ENCODE measurements at regions not wholly inside any gene's neighbourhood (a gene's known extent, or its start where the extent isn't known, plus 50 kb on each side); places are given as distances from the start of the nearest gene placed in this dataset.
"Not testable (repeated sequence)": the region's sequence is repeated elsewhere in the genome, so short reads cannot be mapped to it uniquely, and the experiment has no call there.

- no peak for DNase-seq
These were observed 1739.0 kb upstream of the C9orf72 start for GRCh38 chr9:29312327-29312726.

DNA sequence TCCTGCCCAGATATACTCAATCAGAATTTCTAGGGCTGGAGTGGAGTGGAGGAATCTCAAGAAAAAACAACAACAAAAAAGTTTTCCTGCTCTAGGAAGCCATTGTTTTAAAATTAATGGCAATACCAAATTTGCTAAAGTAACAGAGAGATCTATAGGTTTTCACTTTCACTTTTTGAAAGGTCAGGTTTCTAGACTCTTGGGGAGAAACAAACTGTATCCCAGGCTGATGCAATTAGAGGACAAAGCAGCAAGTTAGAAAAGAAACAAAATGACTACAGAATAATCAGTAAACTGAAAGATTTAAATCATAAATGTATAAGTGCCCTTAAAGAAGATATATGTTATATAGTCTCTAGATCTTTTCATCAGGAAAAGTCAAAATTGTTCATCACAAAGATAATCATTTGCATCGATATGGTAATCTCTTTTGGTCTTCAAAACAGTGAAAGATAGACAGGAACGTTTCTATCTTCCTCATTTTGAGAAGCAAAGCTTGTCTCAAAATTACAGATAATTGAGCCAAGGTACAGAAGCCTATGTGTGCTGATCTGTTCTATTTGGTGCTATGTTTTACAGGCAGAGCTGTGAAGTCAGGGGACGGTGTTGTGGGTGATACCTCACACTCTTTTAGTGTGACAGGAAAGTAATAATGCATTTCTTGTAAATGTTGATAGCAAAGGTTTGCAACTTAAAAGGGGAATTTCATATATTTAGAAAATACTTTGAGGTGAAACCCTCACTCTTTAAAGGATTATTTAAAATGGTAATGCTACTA is 1746.6 kb upstream of the C9orf72 start:
- DNase-seq: no peak

GRCh38 chr9:29322240-29322639 is 1749.0 kb upstream of the C9orf72 start:
- no peak for DNase-seq

- DNase-seq: no peak
These were observed 1752.6 kb upstream of the C9orf72 start for GRCh38 chr9:29325894-29326293.

GRCh38 chr9:29332789-29333188 is 1759.5 kb upstream of the C9orf72 start:
- DNase-seq: no peak

- no peak for DNase-seq
These were observed 1763.0 kb upstream of the C9orf72 start for GRCh38 chr9:29336281-29336680.

DNA sequence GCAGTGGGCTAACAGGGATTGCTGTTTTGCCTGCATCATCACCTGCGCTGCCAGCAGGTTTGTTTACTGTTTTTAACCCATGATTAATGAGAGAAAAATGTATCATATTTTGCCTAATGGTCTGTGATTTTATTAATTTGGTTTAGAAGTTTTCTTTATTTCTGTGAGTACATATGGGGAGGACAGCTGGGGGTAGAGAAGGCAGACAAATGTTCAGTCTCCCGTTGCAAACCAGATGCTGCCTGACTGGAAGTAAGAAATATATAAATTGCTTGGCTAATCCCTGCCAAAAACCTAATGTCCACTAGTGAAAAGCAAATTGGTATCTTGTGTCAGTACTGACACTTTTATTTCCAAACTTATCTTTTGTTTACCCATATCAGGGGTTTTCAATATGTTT is 1766.1 kb upstream of the C9orf72 start:
- DNase-seq: peak; percentile 19 to 70

GRCh38 chr9:29348999-29349398 is 1775.7 kb upstream of the C9orf72 start:
- no peak for DNase-seq

DNA sequence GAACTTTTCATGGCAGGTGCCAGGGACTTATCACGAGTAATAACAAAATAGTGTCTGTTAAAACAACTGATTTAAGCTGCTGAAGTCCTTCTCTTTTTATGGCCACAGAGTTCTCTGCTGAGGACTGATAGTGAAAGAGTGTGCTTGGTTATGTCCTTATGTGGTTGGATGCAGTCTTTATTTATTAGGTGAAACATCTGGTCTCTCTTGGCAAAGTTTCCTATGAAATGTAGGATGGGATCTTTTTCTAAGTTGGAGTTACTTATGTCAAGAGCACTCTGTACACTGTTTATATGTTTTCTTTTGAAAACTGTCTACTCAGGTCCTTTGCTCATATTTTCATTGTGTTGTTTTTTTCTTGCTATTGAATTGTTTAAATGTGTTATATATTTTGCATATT is 1816.1 kb upstream of the C9orf72 start:
- peak in 1 of 2 experiments; percentile 25 for DNase-seq

DNA sequence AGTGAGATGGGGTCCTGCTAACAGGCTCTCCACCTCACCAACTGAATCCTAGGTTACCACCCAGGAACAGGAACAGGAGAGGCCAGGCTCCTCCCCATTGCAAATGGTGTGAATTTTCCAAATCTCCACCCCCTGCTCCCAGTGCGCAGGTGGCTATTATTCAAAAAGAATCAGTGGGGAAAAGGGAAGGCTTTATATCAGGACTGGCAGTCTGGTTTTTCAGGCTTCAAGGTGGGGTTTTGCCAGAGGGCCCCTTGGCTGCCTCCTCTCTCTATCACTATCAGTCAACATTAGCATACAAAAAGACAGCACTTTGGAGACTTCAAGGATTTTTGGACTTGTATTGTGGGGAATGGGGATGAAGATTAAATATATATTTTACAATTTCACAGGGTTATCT is 1817.6 kb upstream of the C9orf72 start:
- no peak for DNase-seq

GRCh38 chr9:29393064-29393463 is 1819.8 kb upstream of the C9orf72 start:
- peak; percentile 16 to 77 for DNase-seq

GRCh38 chr9:29394855-29395254 is 1821.6 kb upstream of the C9orf72 start:
- no peak for DNase-seq

- no peak for DNase-seq
These were observed 1823.9 kb upstream of the C9orf72 start for GRCh38 chr9:29397148-29397547.

- no peak for DNase-seq
These were observed 1842.9 kb upstream of the C9orf72 start for GRCh38 chr9:29416204-29416603.

DNA sequence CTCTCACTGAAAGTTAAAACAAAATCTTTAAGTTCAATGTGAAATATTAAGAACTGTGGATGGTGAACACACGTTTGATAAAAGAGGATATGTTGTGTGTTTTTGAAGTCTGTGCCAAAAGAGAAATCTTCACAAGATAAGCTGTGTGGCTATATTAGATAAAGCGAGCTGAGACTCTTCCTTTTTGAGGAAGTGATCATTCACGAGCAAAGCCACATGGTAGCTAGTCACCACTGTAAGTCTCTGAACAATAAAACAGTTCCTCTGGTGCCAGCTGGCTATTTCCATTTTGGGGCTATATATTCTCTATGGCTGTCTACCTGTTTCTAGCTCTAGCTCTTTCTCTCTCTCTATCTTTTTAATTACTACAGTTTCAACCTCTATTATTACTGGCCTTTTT is 1849.2 kb upstream of the C9orf72 start:
- no peak for DNase-seq

- no peak for DNase-seq
These were observed 1858.9 kb upstream of the C9orf72 start for GRCh38 chr9:29432191-29432590.

GRCh38 chr9:29432656-29433055 is 1859.4 kb upstream of the C9orf72 start:
- DNase-seq: peak in 1 of 2 experiments; percentile 10

DNA sequence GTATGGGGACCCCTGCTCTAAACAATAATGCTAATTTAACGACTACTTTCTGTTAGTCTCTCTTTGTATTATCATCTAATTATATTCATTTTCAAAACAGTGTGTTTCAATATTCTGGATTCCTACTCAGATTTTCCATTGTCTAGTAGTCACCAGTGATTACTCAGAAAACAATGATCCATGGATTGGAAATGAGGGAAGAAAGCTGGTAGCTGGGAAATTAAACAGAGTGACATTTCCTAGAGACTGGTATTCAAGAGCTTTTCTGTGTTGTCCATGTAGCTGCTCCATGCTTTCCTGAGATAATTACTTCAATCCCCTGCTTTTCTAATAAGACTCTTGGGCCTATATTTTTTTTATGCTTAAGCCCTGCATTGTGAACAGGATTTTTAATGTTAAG is 1862.1 kb upstream of the C9orf72 start:
- DNase-seq: no peak

DNA sequence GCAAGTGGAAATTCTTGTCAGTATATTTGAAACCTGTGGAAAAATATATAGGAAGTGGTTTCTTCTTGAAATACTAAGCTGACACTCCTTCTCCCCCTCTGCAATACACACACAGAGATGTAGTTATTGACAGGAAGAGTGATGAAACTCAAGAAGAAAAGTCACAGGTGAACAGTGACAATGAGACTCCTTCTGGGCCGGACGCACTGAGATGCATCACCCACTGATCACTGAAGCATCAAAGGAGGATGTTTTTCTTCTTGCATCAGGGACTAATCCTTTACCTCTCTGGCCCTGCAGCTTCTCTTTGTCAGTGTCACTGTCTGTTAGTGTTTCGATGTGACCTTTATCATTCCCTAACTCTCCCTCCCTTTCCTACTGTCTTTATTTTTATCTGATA is 1864.2 kb upstream of the C9orf72 start:
- DNase-seq: no peak

DNA sequence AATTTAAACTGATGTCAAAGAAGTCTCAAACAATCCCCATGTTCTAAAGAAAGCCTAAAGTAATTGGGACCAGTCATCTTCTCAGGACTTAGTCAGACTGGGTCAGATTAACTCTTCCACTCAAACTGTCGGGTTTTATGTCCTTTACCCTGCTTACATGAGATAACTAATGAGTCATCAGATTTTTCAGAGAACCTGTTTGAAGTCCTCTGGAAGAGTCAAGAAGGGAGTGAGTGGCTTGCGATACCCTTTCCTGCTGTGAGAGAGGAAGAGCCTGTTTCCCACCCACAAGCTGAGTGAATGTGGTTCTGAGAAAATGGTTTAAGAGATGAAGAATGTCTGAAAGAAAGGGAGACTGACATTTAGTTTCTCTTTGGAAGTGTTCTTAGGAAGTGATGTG is 1866.7 kb upstream of the C9orf72 start:
- no peak for DNase-seq

GRCh38 chr9:29440449-29440848 is 1867.2 kb upstream of the C9orf72 start:
- DNase-seq: no peak

DNA sequence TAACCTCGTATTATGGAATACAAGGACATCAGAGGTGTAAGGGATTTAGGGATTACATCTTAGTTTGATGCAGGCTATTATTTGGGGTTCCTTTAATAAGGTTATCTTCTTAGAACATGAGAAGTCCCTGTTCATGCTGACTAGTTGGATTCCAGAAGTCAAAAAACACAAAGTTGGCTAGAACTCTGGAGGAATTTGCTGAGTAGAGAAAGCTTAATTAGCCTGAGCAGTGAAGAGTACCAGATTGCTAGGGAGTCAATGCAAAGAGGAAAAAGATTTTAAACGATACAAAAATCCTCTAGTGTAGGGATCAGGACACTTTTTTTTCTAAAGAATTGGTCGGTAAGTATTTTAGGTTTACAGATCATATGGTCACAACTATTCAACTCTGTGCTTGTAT is 1872.5 kb upstream of the C9orf72 start:
- no peak for DNase-seq

DNA sequence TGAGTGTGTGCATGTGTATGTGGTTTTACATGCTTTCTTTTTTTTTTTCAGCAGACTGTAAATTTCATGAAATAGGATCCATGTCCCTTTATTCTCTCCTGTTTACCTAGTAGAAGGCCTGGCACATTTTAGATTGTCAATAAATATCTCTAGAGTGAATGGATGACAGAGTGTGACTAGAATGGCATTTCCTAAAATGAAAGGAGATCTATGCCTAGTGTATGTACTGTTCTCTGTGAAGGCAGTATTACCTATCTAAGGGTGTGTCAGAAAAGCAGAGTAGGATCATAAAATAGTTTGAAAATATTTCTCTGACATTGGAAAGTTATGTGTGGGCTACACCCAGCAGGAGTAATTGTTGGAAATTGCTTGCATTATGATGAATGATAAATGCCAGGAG is 1876.0 kb upstream of the C9orf72 start:
- DNase-seq: no peak

DNA sequence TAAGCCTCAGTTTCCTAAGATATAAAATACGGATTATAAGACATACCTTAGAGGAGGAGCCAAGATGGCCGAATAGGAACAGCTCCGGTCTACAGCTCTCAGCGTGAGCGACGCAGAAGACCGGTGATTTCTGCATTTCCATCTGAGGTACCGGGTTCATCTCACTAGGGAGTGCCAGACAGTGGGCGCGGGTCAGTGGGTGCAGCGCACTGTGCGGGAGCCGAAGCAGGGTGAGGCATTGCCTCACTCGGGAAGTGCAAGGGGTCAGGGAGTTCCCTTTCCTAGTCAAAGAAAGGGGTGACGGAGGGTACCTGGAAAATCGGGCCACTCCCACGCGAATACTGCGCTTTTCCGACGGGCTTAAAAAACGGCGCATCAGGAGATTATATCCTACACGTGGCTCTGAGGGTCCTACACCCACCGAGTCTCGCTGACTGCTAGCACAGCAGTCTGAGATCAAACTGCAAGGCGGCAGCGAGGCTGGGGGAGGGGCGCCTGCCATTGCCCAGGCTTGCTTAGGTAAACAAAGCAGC is 1877.1 kb upstream of the C9orf72 start:
- not testable (repeated sequence) for DNase-seq

DNA sequence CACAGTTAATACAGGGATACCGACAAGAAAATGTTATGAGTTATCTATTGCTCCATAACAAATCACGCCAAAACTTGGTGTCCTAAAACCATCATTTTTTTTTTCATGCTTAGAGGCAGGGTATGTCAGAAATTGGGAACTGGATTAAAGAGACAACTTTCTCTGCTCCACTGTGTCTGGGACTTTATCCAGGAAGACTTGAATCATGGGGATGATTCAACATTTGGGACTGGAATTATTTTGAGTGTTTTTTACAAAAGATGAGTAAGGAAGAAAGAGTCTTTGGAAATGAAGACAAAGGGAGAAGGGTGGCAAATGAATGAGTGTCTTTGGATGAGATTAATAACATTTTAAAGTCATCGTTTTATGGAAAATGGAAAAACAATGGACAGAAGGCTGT is 1883.7 kb upstream of the C9orf72 start:
- DNase-seq: no peak
